AML-193 (cell line): ENCODE measurements at regions not wholly inside any gene's neighbourhood (a gene's known extent, or its start where the extent isn't known, plus 50 kb on each side); places are given as distances from the start of the nearest gene placed in this dataset.

Source experiments
- DNase-seq, 2 experiments: peaks; one replicate each; lab custom pipeline; 2025; lab: John Stamatoyannopoulos, UW

- DNase-seq, result no peak
Measured at GRCh38 chr13:104320446-104320845, 1254.2 kb upstream of the SLC10A2 start.

DNA sequence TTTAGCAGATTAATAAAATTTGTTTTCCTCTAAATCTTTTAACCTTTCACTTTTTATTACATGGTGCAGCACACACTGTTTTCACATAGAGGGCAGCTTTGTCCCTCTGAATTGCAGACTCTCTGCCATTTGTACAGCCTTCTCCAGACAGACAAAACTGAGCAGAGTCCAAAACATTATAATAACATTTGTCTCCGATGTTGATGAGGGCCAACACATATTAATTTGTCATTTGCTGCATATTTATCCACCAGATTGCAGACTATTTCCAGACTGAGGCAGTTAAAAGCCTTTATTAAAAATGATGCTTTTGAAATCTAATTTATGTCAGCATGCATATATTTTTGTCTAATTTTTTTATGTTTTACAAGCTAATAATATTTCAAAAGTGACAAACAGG lies 1251.9 kb upstream of the SLC10A2 start:
- DNase-seq, result no peak

DNA sequence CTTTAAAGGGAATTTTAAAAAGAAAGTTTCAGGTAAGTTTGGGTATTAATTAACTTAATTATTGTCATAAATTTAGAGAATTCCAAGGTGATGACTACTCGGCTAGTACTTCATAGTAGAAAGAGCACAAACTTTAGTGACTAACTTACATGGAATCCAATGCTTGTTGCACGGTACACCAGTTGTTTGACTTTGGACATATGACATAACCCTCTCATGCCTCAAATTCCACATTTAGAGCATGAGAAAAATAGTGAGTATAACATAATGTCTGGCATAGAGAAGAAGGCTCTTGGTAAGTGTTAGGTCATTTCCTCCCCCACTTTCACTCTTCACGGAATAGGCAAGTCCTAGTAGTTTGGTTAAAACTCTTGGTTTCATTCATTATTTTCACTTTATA lies 1249.4 kb upstream of the SLC10A2 start:
- no peak for DNase-seq

DNA sequence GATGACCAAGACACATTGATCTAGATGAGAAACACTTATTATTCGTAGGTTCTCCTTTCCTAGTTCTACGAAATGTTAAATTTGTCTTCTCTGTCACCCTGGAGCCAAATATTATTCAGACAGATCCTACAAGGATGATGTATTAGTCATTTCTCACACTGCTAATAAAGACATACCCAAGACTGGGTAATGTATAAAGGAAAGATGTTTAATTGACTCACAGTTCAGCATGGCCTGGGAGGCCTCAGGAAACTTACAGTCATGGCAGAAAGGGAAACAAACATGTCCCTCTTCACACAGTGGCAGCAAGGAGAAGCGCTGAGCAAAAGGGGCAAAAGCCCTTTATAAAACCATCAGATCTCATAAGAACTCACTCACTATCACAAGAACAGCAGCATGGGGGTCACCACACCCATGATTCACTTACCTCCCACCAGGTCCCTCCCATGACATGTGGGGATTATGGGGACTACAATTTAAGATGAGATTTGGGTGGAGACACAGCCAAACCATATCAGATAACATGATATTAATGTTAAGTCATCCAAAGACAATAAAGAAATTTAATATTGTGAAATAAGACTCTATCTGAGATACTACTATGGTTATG lies 1248.8 kb upstream of the SLC10A2 start:
- DNase-seq, result no peak

GRCh38 chr13:104314321-104314720 lies 1248.1 kb upstream of the SLC10A2 start:
- no peak for DNase-seq

DNA sequence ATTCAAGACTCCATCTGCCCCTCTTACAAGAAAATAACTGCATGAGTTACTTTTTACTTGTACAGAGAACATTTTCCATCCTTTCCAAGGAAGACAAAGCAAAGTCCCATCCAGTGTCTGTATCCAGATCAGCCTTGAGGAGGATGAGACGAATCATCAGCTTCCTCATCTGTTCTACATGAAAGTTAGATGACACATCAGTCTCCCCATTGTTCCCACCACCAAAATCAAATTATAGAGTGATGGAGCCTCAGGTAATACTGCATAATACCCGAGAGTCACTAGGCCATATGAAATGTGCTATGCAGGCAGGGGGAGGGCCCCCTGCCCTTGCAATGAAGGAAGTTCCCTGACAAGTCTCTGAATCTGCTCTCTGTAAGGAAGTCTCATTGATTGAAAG lies 1244.6 kb upstream of the SLC10A2 start:
- DNase-seq, result no peak

DNA sequence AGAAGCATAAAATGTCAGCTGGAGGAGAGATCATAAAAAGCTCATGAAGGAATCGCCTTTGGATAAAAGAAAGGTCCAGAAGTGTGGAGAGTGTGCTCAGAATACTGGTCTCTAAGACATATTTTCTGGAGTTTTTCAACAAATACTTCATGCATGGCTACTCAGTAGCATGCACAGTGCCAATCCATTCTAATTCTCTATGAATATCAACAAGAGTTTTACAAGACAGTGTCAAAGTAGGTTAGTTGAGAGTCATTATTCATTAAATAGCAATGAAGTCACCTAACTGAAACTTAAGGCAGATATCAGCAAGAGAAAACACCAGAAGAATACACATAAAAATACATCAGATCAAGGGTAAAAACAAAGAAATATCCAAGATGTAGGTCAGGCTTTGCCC lies 1243.2 kb upstream of the SLC10A2 start:
- no peak for DNase-seq

GRCh38 chr13:104301171-104301975 lies 1235.2 kb upstream of the SLC10A2 start:
- DNase-seq, result no peak

- no peak for DNase-seq
Measured at GRCh38 chr13:104297075-104297474, 1230.9 kb upstream of the SLC10A2 start.

- no peak for DNase-seq
Measured at GRCh38 chr13:104296286-104296685, 1230.1 kb upstream of the SLC10A2 start.

DNA sequence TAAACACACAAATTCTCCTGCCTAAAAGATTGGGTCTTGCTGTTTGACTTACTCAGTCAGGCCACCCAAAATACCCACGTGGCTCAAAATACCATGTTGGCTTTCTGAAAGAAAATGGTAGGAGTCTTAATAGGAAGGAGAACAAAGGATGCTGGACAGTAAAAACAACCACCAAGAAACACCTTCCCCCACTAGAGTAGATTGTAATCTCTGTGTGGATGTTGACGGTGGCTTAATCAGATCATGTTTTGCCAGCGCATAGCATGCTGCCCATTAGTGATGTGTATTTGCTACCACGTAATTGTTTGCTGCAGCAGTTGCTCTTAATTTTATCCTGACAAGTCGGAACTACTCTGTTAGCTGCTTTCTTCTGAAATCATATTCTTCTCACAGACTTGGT lies 1229.3 kb upstream of the SLC10A2 start:
- DNase-seq, result no peak

DNA sequence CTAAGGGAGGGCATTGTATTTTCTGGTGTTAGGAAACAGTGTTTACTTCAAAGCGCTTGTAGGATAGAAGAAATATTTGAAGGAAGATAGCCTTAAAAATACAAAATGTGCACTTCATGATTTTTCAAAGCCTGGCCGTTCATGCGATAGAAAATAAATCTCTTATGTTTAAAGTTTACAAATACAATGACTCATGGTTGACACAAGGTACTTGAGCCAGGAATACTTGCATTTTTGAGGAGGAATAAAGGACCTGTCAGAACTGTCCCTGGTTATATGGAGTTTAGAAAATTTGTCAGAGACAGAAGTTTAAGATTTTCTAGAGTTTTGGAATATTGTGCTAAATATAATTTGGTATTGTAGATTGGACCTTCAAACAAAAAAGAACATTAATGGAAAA lies 1223.2 kb upstream of the SLC10A2 start:
- DNase-seq, result no peak

- DNase-seq, result no peak
Measured at GRCh38 chr13:104288496-104288895, 1222.3 kb upstream of the SLC10A2 start.

DNA sequence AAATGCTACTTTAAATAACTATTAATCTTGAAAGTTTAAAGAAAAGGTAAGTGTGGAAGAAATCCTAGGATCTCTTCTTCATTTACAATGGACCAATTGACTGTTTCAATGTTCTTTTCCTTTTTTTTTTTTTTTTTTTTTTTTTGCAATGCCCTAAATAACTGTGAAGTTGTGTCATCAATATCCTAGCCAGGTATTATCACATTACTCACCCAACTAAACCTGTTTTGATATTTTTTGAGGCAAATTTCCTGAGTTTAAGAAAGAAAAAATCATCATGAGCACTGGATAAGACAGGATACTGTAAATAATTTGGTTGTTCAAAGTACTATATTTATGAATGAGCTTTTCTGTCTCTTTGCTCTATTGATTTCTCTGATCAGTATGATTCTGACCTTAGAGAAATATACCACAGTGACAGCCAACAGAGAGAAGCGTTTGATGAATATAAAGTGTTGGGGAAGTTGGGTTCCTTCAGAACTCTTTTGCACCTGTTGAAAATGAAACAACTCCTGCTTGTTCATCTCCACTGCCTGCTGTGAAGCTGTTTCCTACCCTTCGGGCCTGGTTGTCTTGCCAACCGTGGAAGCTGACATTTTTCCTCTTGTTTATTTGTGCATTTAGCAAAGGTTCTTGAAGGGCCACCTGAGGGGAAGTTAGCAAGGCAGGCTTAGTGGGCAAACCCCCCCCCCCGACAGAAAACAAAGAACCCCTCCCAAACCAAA lies 1220.5 kb upstream of the SLC10A2 start:
- no peak for DNase-seq

DNA sequence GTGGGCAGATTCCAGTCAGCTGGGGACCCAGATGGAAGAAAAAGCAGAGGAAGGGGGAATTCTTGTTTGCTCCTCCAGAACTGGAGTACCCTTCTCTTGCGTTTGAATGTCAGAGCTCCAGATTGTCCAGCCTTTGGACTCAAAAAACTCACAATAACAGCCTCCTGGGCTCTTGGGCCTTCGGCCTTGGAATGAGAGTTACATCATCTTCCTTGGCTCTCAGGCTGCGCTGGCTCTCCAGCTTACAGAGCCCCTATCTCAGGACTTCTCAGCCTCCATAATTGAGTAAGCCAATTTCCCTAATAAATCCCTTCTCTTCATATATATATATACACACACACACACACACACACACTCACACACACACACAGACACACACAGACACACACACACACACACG lies 1215.7 kb upstream of the SLC10A2 start:
- no peak for DNase-seq

GRCh38 chr13:104270731-104271130 lies 1204.5 kb upstream of the SLC10A2 start:
- DNase-seq, result no peak

- DNase-seq, result no peak
Measured at GRCh38 chr13:104267206-104267811, 1201.1 kb upstream of the SLC10A2 start.

- no peak for DNase-seq
Measured at GRCh38 chr13:104256701-104257100, 1190.5 kb upstream of the SLC10A2 start.

DNA sequence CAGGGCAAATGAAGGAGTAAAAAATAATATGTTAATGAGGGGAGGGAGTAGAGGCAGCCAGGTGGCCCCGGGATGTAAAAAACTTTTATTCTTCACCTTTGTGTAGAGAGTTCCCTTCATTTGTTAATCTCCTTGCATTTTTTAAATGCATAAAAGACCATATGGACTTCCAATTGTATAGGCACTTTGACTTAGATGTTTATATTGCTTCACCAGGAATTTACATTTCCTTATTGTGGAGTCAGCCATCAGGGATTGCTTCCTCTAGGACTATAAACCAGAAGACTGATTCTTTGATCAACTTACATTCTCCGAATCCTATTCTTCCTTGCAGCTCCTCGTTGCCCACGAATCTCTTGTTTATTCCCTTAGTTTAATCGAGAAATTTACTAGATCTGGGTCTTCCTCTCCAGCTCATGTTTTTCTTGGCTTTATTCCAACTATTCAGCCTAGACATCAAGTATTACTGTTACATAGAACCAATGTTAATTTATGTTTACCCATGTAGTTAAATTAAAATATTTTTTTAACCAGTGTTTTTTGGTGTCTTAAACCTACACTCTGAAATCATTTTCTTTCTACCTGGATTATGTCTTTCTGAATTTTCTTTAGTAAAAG lies 1187.0 kb upstream of the SLC10A2 start:
- DNase-seq, result no peak

DNA sequence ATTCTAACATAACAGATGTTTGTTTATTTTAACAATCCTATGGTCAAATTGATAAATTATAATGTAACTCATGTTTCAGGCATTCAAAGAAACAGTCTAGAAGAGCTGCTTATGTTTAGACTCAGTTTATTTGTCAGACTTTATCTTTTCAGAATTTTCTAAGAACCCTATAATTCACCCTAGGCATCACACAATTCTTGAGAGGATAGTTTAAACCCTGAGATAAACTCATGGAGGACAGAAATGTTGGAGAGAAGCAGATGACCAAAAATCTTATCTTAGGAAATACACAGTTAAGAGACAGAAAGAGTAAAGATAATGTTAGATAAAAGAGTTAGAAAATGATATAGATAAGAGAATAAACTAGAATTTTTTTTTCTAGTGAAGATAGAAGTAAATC lies 1185.7 kb upstream of the SLC10A2 start:
- DNase-seq, result no peak

- DNase-seq, result no peak
Measured at GRCh38 chr13:104246955-104247354, 1180.7 kb upstream of the SLC10A2 start.

GRCh38 chr13:104206450-104207044 lies 1140.3 kb upstream of the SLC10A2 start:
- DNase-seq, result no peak
